WTC11 (cell line): ENCODE measurements at regions not wholly inside any gene's neighbourhood (a gene's known extent, or its start where the extent isn't known, plus 50 kb on each side); places are given as distances from the start of the nearest gene placed in this dataset.

Source experiments
- E2F4 ChIP-seq: sonication (generic); formaldehyde crosslinking; IDR thresholded peaks from 2 replicates; pipeline ENCODE4 v1.8.1; 2022; ENCODE audit warnings: low read depth, mild to moderate bottlenecking, moderate library complexity, missing genetic modification reagents, borderline replicate concordance
- ELF4 ChIP-seq: sonication (generic); formaldehyde crosslinking; IDR thresholded peaks from 2 replicates; pipeline ENCODE4 v1.8.1; 2022; ENCODE audit warnings: low read depth, mild to moderate bottlenecking, moderate library complexity, missing genetic modification reagents
- ETV6 ChIP-seq: sonication (generic); formaldehyde crosslinking; IDR thresholded peaks from 2 replicates; pipeline ENCODE4 v1.8.1; 2022; ENCODE audit warnings: mild to moderate bottlenecking, missing genetic modification reagents
- FOXP1 ChIP-seq: sonication (generic); formaldehyde crosslinking; IDR thresholded peaks from 2 replicates; pipeline ENCODE4 v1.8.0; 2022; ENCODE audit warnings: missing genetic modification reagents, mild to moderate bottlenecking, moderate library complexity, borderline replicate concordance
- IRF1 ChIP-seq: sonication (generic); formaldehyde crosslinking; IDR thresholded peaks from 2 replicates; pipeline ENCODE4 v1.8.0; 2023; ENCODE audit warnings: missing genetic modification reagents
- PRRX2 ChIP-seq: fragments of 250-450 bp; sonication (Bioruptor Pico); IDR thresholded peaks from 2 replicates; pipeline ENCODE4 v1.8.0; 2021; ENCODE audit warnings: mild to moderate bottlenecking
- SP1 ChIP-seq: sonication (generic); formaldehyde crosslinking; conservative IDR thresholded peaks from 2 replicates; pipeline ENCODE4 v1.8.1; 2022; ENCODE audit warnings: missing genetic modification reagents
- ZNF121 ChIP-seq: sonication (generic); formaldehyde crosslinking; IDR thresholded peaks from 2 replicates; pipeline ENCODE4 v1.8.0; 2023; ENCODE audit warnings: missing genetic modification reagents
- ZNF232 ChIP-seq: sonication (generic); formaldehyde crosslinking; IDR thresholded peaks from 2 replicates; pipeline ENCODE4 v1.8.0; 2022; ENCODE audit warnings: mild to moderate bottlenecking, missing genetic modification reagents
- TF ChIP-seq, protein P1 (sequence below): sonication (generic); formaldehyde crosslinking; IDR thresholded peaks from 2 replicates; pipeline ENCODE4 v1.8.0; 2022; ENCODE audit warnings: mild to moderate bottlenecking, missing genetic modification reagents
- TF ChIP-seq, protein P2 (sequence below): sonication (generic); formaldehyde crosslinking; conservative IDR thresholded peaks from 2 replicates; pipeline ENCODE4 v1.8.1; 2022; ENCODE audit warnings: mild to moderate bottlenecking, missing genetic modification reagents
- TF ChIP-seq, protein P3 (sequence below): fragments of 200-600 bp; IDR thresholded peaks from 2 replicates; pipeline ENCODE4 v1.8.0; 2022; ENCODE audit warnings: antibody characterized with exemption

DNA sequence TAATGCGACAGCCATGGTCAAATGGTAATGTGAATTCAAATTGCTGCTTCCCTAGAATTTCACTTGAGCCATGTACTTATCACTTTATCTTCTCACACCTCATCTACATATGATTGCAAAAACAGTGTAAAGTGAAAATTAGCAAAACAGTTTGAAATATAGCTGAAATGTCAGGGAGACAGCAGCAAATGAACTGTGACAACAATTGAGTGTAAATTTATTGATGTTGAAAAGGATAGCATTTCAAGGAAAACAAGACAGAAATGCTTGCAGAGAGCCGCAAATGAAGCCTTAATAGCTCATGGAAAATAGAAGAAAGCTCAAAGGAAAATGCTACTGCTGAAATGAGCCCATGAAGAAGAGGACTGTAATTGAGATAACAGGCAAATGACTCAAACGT lies 516.2 kb upstream of the POT1 start:
- TF ChIP-seq, protein P1, sequence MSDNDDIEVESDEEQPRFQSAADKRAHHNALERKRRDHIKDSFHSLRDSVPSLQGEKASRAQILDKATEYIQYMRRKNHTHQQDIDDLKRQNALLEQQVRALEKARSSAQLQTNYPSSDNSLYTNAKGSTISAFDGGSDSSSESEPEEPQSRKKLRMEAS, result no peak
- TF ChIP-seq, protein P2, sequence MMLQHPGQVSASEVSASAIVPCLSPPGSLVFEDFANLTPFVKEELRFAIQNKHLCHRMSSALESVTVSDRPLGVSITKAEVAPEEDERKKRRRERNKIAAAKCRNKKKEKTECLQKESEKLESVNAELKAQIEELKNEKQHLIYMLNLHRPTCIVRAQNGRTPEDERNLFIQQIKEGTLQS (CRISPR knock-in tag), result no peak
- TF ChIP-seq, protein P3, sequence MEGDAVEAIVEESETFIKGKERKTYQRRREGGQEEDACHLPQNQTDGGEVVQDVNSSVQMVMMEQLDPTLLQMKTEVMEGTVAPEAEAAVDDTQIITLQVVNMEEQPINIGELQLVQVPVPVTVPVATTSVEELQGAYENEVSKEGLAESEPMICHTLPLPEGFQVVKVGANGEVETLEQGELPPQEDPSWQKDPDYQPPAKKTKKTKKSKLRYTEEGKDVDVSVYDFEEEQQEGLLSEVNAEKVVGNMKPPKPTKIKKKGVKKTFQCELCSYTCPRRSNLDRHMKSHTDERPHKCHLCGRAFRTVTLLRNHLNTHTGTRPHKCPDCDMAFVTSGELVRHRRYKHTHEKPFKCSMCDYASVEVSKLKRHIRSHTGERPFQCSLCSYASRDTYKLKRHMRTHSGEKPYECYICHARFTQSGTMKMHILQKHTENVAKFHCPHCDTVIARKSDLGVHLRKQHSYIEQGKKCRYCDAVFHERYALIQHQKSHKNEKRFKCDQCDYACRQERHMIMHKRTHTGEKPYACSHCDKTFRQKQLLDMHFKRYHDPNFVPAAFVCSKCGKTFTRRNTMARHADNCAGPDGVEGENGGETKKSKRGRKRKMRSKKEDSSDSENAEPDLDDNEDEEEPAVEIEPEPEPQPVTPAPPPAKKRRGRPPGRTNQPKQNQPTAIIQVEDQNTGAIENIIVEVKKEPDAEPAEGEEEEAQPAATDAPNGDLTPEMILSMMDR, result no peak
- no peak for TF ChIP-seq ETV6 (CRISPR knock-in tag)
- no peak for TF ChIP-seq PRRX2
- TF ChIP-seq FOXP1 (CRISPR knock-in tag), result no peak
- TF ChIP-seq ZNF232 (CRISPR knock-in tag), result no peak
- no peak for TF ChIP-seq ELF4 (CRISPR knock-in tag)
- TF ChIP-seq E2F4 (CRISPR knock-in tag), result no peak
- no peak for TF ChIP-seq ZNF121 (CRISPR knock-in tag)
- TF ChIP-seq IRF1 (CRISPR knock-in tag), result no peak
- no peak for TF ChIP-seq SP1 (CRISPR knock-in tag)
